ENCODE measurements at regions not wholly inside any gene's neighbourhood (a gene's known extent, or its start where the extent isn't known, plus 50 kb on each side); places are given as distances from the start of the nearest gene placed in this dataset.

DNA sequence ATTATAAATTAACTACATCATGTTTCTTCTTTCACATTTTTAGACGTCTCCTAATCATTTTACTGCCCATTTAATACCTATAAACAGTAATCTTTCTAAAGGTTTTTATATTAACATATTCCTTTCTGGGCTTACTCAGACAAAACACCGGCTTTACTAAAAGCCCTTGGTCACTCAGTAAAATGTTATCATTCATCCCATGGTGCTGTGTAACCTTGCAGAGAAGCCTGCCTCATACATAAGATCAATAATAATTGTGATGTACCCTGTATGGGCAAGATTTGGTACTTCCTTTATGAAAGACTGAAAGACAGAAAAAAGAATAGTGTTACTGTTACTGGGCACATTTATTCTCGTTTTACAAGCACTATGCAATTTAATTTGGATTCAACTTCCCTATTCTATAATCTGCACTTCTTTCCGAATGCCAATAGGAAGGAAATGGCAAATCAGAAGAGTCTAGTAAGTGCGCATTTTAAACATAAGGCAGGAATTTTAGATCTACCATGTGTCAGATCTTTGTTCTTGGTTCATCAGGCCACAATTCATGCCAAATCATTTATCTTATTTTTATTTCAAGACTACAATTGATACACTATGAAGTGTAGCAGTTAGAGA is 522.2 kb downstream of the CSNK1G3 start:
- 67% methylated on average over 5 of the region's 5 CpGs for WGBS
- no peak for DNase-seq (ENCODE audit: low spot score in 2 of 2)

DNA sequence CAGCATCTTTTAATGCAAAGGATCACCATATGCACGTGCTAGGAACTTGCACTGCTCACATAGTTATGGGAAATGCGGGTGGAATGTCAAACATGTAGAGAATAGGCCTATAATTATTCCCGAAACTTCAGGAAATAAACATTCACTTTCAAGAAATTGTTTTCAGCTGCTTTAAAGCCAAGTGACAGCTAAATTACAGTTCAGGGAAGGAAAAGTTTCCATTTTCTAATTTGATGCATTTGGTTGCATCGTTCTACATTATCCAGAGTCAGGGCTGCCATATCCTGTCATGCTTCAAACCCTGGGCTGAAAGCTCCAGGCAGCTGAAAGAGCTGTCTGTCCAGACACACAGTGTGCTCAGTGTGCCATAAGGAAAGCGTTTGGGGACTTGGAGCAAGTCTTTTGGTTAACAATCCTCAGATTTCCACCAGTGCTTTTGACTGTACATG is 518.1 kb downstream of the CSNK1G3 start:
- 71% methylated on average over 5 of the region's 5 CpGs for WGBS
- Histone ChIP-seq H3K27me3 (no peaks in the 10 kb centered on the region), H3K36me3 (no peaks in the 10 kb centered on the region), H3K4me3 (no peak overlapping the region), H3K27ac (no peak overlapping the region), H3K4me1 (no peaks in the 10 kb centered on the region), H3K9me3 (no peaks in the 10 kb centered on the region)
- DNase-seq (ENCODE audit: low spot score in 2 of 2) = no peak
- TF ChIP-seq POLR2A (IDR thresholded peaks at IDR 0.05) (no peak), EP300 (IDR thresholded peaks at IDR 0.05) (no peak), POLR2AphosphoS5 (IDR thresholded peaks at IDR 0.05) (no peak)
- TF ChIP-seq, protein P1, sequence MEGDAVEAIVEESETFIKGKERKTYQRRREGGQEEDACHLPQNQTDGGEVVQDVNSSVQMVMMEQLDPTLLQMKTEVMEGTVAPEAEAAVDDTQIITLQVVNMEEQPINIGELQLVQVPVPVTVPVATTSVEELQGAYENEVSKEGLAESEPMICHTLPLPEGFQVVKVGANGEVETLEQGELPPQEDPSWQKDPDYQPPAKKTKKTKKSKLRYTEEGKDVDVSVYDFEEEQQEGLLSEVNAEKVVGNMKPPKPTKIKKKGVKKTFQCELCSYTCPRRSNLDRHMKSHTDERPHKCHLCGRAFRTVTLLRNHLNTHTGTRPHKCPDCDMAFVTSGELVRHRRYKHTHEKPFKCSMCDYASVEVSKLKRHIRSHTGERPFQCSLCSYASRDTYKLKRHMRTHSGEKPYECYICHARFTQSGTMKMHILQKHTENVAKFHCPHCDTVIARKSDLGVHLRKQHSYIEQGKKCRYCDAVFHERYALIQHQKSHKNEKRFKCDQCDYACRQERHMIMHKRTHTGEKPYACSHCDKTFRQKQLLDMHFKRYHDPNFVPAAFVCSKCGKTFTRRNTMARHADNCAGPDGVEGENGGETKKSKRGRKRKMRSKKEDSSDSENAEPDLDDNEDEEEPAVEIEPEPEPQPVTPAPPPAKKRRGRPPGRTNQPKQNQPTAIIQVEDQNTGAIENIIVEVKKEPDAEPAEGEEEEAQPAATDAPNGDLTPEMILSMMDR (IDR thresholded peaks at IDR 0.05) = no peak

More for the DNA sequence above, 522.2 kb downstream of the CSNK1G3 start:
- Histone ChIP-seq H3K4me1 (no peaks in the 10 kb centered on the region), H3K27ac (no peak overlapping the region), H3K27me3 (no peaks in the 10 kb centered on the region), H3K9me3 (no peaks in the 10 kb centered on the region), H3K4me3 (no peak overlapping the region), H3K36me3 (no peaks in the 10 kb centered on the region)
- no peak for TF ChIP-seq EP300 (IDR thresholded peaks at IDR 0.05)

DNA sequence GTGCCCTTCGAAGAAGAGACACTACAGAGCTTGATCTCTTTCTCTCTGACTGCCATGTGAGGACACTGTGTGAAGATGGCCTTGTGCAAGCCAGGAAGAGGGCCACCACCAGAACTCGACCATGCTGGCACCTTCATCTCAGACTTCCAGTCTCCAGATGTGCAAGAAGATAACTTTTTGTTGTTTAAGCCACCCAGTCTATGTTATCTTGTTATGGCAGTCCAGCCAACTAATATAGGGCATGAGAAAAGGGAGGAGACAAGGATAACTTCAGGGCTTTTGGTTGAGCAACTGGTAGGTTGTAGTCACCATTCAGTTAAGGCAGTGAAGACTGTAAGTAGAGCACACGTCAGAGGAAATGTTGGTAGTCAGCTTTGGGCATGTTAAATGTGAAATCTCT is 515.5 kb downstream of the CSNK1G3 start:
- H3K27me3 ChIP-seq = no peaks in the 10 kb centered on the region
- H3K36me3 ChIP-seq = no peaks in the 10 kb centered on the region
- TF ChIP-seq POLR2A (IDR thresholded peaks at IDR 0.05) (no peak), POLR2AphosphoS5 (IDR thresholded peaks at IDR 0.05) (no peak), EP300 (IDR thresholded peaks at IDR 0.05) (no peak)
- H3K4me1 ChIP-seq = no peaks in the 10 kb centered on the region
- no peak for DNase-seq (ENCODE audit: low spot score in 2 of 2)
- no peak overlapping the region for H3K27ac ChIP-seq
- WGBS = 80% methylated on average over 3 of the region's 3 CpGs
- no peaks in the 10 kb centered on the region for H3K9me3 ChIP-seq
- no peak overlapping the region for H3K4me3 ChIP-seq

DNA sequence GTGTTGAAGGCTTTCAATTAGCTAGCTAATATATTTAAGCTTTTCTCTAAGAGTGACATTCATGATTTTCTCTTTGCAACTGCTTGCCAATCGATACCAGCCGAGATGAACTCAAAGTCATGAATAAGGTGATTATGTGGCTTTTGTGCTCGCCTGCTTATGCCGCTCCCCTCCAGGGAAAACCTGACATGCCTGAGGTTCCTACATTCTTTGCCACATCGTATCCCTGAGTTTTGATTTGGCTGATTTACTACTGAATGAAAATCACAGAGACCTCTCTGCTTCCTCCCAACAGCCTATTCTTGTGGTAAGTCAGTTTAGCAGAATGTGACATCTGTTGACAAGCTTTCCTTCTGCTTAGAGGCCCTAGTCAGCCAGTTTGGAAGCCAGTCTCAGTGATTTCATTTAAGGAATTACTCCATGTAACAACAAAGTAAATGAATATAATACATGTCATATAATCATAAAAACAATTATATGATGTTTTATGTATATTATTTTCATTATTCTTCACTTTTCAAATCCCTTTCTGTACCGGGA is 513.4 kb downstream of the CSNK1G3 start:
- 63% methylated on average over 6 of the region's 6 CpGs for WGBS

DNA sequence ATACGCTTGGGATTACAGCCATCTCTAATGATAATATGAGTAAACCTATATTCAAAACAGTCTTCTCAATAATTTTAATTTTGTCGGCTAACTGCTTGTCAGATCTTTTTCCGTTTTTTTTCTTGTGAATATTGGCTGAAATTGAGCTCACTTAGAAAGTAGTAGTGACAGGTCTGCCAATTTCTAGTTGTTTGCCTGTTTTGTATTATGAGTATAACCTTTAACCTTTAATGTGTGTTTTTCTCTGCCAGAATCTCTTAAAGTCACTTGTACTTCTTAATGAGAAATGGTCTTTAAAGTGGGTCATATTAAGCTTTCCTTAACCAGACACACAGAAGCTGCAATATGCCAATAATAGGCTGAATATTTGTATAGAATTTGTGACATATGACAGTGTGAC is 511.0 kb downstream of the CSNK1G3 start:
- Histone ChIP-seq H3K27me3 (no peaks in the 10 kb centered on the region), H3K36me3 (no peaks in the 10 kb centered on the region), H3K9me3 (no peaks in the 10 kb centered on the region), H3K4me1 (no peaks in the 10 kb centered on the region), H3K4me3 (no peak overlapping the region), H3K27ac (no peak overlapping the region)
- TF ChIP-seq, protein P1 (IDR thresholded peaks at IDR 0.05) = no peak
- TF ChIP-seq POLR2A (IDR thresholded peaks at IDR 0.05) (no peak), POLR2AphosphoS5 (IDR thresholded peaks at IDR 0.05) (no peak), EP300 (IDR thresholded peaks at IDR 0.05) (no peak)
- DNase-seq (ENCODE audit: low spot score in 2 of 2) = no peak
- WGBS = 85% methylated on average over 3 of the region's 3 CpGs

More for the DNA sequence above, 513.4 kb downstream of the CSNK1G3 start:
- Histone ChIP-seq H3K4me1 (no peaks in the 10 kb centered on the region), H3K27ac (no peak overlapping the region), H3K36me3 (no peaks in the 10 kb centered on the region), H3K9me3 (no peaks in the 10 kb centered on the region), H3K27me3 (no peaks in the 10 kb centered on the region), H3K4me3 (no peak overlapping the region)
- TF ChIP-seq POLR2A (IDR thresholded peaks at IDR 0.05) = no peak
- TF ChIP-seq POLR2AphosphoS5 (IDR thresholded peaks at IDR 0.05) = no peak
- no peak for TF ChIP-seq EP300 (IDR thresholded peaks at IDR 0.05)
- TF ChIP-seq, protein P1 (IDR thresholded peaks at IDR 0.05) = no peak
- DNase-seq (ENCODE audit: low spot score in 2 of 2) = no peak

DNA sequence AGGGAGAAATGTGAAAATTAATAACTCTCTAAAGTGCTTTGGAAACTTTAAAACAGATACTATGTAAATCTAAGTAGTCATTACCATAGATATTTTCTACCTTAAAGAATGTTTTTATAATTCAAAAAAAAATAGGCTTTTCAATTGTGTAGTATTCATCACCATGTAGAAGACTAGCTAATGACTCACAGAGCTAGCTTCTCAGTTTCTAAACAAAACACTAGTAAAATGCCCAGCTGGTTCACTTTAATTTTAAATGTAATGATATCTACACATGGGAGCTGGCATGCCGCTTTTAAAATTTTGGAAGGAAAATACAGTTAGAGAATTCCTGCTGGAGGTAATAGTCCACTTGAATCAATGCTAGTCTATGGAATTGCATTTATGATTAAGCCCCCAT is 509.8 kb downstream of the CSNK1G3 start:
- WGBS = 94% methylated on average over 1 of the region's 1 CpG
- H3K4me3 ChIP-seq = no peak overlapping the region
- H3K27me3 ChIP-seq = no peaks in the 10 kb centered on the region

More for the DNA sequence above, 509.8 kb downstream of the CSNK1G3 start:
- no peaks in the 10 kb centered on the region for H3K4me1 ChIP-seq
- no peaks in the 10 kb centered on the region for H3K9me3 ChIP-seq
- H3K36me3 ChIP-seq = no peaks in the 10 kb centered on the region
- no peak for DNase-seq (ENCODE audit: low spot score in 2 of 2)
- TF ChIP-seq POLR2AphosphoS5 (IDR thresholded peaks at IDR 0.05) (no peak), EP300 (IDR thresholded peaks at IDR 0.05) (no peak), POLR2A (IDR thresholded peaks at IDR 0.05) (no peak)
- TF ChIP-seq, protein P1 (IDR thresholded peaks at IDR 0.05) = no peak
- H3K27ac ChIP-seq = no peak overlapping the region
